RWPE2 (cell line): ENCODE measurements at regions not wholly inside any gene's neighbourhood (a gene's known extent, or its start where the extent isn't known, plus 50 kb on each side); places are given as distances from the start of the nearest gene placed in this dataset.

Experiments used
- ATAC-seq: fragments of 200-7000 bp; cut with Tn5 transposase; 3 replicates; pipeline ENCODE4 v1.9.1; 2021; ENCODE audit warnings: low read depth
- DNase-seq: peaks from one replicate; pipeline ENCODE4 v3.0.0-alpha.2; 2020; ENCODE audit warnings: low spot score
- H3K27ac ChIP-seq: fragments of 450-650 bp; 2 replicates; pipeline ENCODE4 v1.5.1; 2017; ENCODE audit warnings: mild to moderate bottlenecking; ENCODE audit not compliant: poor library complexity, severe bottlenecking
- H3K27me3 ChIP-seq: fragments of 250-450 bp; sonication (Bioruptor Pico); 2 replicates; pipeline ENCODE4 v1.5.1; 2021; ENCODE audit warnings: mild to moderate bottlenecking, moderate library complexity; ENCODE audit not compliant: insufficient read depth, poor library complexity, severe bottlenecking
- H3K36me3 ChIP-seq: fragments of 250-450 bp; sonication (Bioruptor Pico); 2 replicates; pipeline ENCODE4 v1.5.1; 2020; ENCODE audit warnings: low read depth, mild to moderate bottlenecking, moderate library complexity
- H3K4me1 ChIP-seq: fragments of 250-450 bp; sonication (Bioruptor Pico); 2 replicates; pipeline ENCODE4 v1.5.1; 2021; ENCODE audit warnings: mild to moderate bottlenecking, moderate library complexity; ENCODE audit not compliant: insufficient read depth, poor library complexity, severe bottlenecking
- H3K4me3 ChIP-seq: fragments of 250-450 bp; sonication (Bioruptor Pico); 2 replicates; pipeline ENCODE4 v1.5.1; 2021; ENCODE audit warnings: mild to moderate bottlenecking, moderate library complexity; ENCODE audit not compliant: severe bottlenecking
- H3K9me3 ChIP-seq: fragments of 250-450 bp; sonication (Bioruptor Pico); 2 replicates; pipeline ENCODE4 v1.5.1; 2021; ENCODE audit warnings: mild to moderate bottlenecking, moderate library complexity; ENCODE audit not compliant: severe bottlenecking
- CTCF ChIP-seq: fragments of 450-650 bp; IDR thresholded peaks from one replicate; pipeline ENCODE4 v1.5.1; 2017; ENCODE audit warnings: mild to moderate bottlenecking, moderate library complexity; ENCODE audit not compliant: poor library complexity, severe bottlenecking

DNA sequence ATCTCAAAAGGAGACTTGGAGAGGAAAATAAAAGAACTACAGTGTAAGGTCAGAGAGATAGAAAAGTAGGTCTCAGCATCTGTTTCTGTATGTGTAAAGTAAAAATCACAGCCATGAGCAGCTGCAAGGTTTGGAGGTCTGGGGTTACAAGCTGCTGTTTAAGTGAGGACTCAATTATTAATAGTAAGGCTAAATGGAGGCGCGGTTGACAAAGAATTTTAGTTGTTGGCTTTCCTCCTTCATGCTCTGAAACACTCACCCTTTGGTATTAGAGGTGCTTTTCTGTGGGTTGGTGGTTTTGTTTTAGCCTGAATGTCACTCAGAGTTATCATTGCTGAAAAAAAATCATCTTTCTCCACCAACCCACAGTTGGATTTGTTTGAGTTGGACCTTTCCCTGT is 59.8 kb upstream of the HAO2 start:
- Histone ChIP-seq H3K4me1 (no peaks in the 10 kb centered on the region), H3K36me3 (no peaks in the 10 kb centered on the region), H3K27me3 (peaks cover 21% of the 10 kb centered on the region), H3K4me3 (no peak overlapping the region), H3K9me3 (no peaks in the 10 kb centered on the region), H3K27ac (no peak overlapping the region)
- no peak for ATAC-seq
- no peak for TF ChIP-seq CTCF
- DNase-seq, result no peak

- Histone ChIP-seq H3K4me1 (no peaks in the 10 kb centered on the region), H3K9me3 (no peaks in the 10 kb centered on the region), H3K27ac (no peak overlapping the region), H3K36me3 (no peaks in the 10 kb centered on the region), H3K4me3 (no peak overlapping the region), H3K27me3 (peaks cover 21% of the 10 kb centered on the region)
- ATAC-seq, result no peak
- DNase-seq, result no peak
- TF ChIP-seq CTCF, result no peak
Measured at GRCh38 chr1:119310301-119310700, 58.3 kb upstream of the HAO2 start.

- peaks cover 16% of the 10 kb centered on the region for H3K27me3 ChIP-seq
- no peaks in the 10 kb centered on the region for H3K36me3 ChIP-seq
- no peaks in the 10 kb centered on the region for H3K4me1 ChIP-seq
- no peak for DNase-seq
- no peaks in the 10 kb centered on the region for H3K9me3 ChIP-seq
- H3K4me3 ChIP-seq, result no peak overlapping the region
- peak; percentile 22 for TF ChIP-seq CTCF
- no peak overlapping the region for H3K27ac ChIP-seq
- ATAC-seq, result no peak
Measured at GRCh38 chr1:119312500-119312899, 56.1 kb upstream of the HAO2 start.

GRCh38 chr1:119314001-119314796 is 54.4 kb upstream of the HAO2 start:
- no peak for ATAC-seq
- H3K9me3 ChIP-seq, result no peaks in the 10 kb centered on the region
- no peaks in the 10 kb centered on the region for H3K4me1 ChIP-seq
- no peak for DNase-seq
- TF ChIP-seq CTCF, result no peak
- no peak overlapping the region for H3K4me3 ChIP-seq
- no peak overlapping the region for H3K27ac ChIP-seq
- no peaks in the 10 kb centered on the region for H3K36me3 ChIP-seq
- H3K27me3 ChIP-seq, result peaks cover 7% of the 10 kb centered on the region

DNA sequence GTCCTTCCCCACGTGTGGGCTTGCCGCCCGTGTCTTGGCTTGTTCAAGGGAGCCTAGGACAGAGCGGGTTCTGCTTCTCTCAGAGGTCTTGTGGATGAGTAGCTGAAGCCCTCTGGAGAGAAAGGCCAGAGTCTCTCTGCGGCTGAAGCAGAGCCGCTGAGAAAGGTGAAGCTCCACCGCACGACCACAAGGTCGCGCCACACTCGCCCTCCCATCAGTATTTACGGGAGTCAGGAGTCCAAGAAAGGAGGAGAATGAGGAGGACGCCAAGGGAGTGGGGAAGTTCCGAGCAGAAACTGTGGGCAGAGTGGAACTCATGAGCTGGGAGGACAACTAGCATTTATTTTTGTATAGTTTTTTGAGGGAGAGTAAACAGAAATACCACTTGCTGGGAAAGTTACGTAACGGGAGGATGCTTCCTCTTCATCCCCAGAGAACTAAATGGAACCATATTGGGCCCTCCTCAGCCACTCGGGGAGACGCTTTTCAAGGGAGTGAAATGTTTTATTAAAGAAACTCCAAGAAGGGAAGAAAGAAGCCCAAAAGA is 51.6 kb upstream of the HAO2 start:
- Histone ChIP-seq H3K36me3 (no peaks in the 10 kb centered on the region), H3K4me3 (no peak overlapping the region), H3K27ac (no peak overlapping the region), H3K9me3 (no peaks in the 10 kb centered on the region), H3K27me3 (no peaks in the 10 kb centered on the region), H3K4me1 (no peaks in the 10 kb centered on the region)
- no peak for DNase-seq
- TF ChIP-seq CTCF, result no peak
- no peak for ATAC-seq
